GM18909 (cell line): ENCODE measurements at regions not wholly inside any gene's neighbourhood (a gene's known extent, or its start where the extent isn't known, plus 50 kb on each side); places are given as distances from the start of the nearest gene placed in this dataset.

Source experiments
- ATAC-seq: cut with Tn5 transposase; IDR thresholded peaks from one replicate; pipeline ENCODE4 v1.9.1; 2021; ENCODE audit warnings: mild to moderate bottlenecking; ENCODE audit not compliant: unreplicated experiment, poor library complexity

DNA sequence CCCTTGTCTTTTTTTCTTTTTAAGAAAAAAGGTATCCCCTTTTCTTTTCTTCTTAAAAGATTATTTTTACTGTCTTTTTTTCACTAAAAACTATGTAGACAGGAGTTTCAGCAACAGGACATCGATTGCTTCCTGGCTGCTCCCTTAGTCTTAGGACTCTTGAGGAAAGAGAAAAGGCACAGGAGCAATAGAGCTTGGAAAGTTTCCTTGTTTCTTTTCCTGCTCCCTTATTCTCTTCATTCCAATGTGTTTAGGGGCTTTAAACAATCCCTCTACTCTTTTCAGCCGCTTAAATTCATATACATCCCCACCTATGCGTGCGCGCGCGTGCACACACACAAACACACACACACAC lies 182.2 kb upstream of the FOXN2 start:
- ATAC-seq, result no peak

DNA sequence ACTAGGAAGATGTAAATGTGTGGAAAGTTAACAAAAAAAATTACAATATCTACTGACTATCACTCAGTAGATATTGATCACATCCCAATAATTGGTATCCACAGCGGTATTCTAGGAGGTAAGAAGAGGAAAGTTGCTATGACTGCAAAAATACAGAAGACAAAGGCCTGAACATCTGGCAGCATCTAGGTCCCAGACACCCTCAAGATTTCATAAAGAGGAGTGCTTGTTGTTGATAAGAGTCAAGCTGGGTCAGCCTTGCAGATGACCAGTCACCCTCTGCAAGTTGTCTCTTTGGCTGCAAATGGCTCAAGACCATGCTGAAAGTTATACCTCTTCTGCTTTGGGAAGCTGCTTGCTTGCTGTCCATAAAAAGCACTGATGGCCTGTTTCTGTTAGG lies 179.8 kb upstream of the FOXN2 start:
- no peak for ATAC-seq

DNA sequence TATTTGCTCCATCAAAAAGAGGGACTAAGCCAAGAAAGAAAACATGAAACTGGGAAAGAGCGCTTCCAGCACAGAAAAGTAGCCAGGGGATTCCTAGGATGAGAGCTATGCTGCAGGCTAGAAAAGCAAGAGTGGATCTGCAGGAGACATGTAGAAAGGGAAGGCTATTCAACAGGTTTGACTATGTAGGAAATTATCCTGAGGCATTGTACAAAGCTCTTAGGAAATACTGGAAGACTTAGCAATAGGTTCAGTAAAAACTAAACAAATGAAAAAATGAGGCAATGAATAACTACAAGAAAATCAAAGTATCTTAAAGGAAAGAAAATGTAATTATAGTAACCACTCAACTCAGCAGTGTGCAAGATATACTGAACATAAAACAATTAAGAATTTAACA lies 178.7 kb upstream of the FOXN2 start:
- no peak for ATAC-seq

DNA sequence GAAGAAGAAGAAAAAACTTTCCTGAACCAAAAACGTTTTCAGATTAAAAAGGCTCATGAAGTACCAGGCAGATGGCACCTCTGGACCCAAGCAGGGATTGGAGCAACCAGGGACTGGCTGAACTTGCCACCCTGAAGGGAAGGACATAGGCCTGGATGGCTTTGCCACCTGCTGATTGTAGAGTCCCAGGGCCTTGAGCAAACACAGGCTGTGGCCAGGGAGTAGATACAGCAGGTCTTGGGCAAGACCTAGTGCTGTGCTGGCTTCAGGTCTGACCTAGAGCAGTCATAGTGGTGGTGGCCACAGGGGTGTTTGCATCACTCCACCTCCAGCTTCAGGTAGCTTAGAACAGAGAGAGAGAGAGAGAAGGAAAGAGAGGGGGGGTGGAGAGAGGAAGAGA lies 176.7 kb upstream of the FOXN2 start:
- no peak for ATAC-seq

DNA sequence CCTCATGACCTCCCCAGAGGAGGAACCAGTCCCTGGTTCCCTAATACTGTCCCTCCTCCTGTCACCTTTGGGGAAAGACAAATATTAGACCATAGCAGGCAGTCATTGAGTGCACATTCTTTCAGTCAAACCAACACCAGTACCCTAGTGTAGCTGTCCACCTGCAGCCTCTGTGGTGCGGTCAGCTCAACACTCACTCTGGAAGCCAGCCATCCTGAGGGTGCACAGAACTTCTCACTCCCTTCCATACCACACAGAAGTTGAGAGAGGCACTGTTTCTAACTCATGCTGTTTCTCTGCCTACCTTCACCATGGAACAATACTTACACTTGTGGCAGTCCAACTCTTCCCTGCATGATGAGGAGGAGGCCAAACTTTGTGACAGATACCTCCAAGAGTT lies 175.6 kb upstream of the FOXN2 start:
- no peak for ATAC-seq

DNA sequence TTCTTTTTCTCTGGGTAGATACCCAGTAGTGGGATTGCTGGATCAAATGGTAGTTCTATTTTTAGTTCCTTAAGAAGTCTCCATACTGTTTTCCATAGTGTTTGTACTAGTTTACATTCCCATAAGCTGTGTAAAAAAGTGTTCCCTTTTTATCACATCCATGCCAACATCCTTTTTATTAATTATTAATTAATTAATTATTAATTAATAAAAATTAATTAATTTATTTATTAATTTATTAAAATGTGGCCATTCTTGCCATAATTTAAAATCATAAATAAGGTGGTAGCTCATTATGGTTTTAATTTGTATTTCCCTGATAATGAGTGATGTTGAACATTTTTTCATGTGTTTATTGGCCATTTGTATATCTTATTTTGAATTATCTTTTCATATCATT lies 173.9 kb upstream of the FOXN2 start:
- ATAC-seq, result no peak

DNA sequence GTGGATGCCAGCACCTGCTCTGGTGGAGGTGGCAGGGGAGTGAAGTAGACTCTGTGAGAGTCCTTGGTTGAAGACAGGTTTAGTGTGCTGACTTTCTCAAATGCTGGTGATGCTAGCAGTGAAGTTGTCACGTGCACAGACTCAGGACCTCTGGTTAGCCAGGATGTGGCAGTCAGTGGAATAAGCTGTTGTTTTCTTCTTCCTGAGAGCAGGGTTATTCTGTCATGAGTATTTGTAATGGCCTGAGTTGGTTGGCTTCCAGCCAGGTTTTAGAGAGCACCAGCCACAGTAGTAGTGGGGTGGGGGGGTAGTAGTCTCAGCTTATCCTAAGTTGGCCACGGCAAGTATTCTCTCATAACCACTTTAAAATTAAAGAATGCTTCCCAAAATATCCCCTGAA lies 169.7 kb upstream of the FOXN2 start:
- ATAC-seq, result no peak

DNA sequence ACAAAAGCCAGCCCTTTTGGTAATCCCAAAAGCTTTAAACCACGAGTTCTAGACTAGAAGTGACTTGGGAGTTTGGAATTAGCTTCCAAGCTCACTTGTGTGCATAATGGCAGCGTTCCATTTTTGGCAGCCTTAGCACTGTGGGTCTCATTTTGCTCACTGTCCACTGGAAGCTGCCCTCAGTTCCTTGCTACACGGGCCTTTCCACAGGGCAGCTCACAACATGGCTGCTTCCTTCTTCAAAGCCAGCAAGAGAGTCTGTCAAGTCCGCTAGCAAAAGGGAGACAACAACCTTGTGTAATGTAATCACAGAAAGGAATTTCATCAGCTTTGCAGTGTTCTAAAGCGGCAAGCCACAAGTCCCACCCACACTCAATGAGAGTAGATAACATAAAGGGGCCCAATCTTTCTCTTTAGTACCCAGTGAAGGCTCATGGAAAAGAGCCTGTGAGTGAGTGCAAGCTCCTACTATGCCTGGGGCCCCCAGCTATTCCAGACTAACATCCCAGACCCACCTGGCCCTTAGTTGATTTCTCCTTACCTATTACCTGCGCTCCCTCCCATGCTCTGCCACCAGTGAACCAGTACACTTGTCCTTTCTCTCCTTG lies 168.5 kb upstream of the FOXN2 start:
- ATAC-seq, result no peak

DNA sequence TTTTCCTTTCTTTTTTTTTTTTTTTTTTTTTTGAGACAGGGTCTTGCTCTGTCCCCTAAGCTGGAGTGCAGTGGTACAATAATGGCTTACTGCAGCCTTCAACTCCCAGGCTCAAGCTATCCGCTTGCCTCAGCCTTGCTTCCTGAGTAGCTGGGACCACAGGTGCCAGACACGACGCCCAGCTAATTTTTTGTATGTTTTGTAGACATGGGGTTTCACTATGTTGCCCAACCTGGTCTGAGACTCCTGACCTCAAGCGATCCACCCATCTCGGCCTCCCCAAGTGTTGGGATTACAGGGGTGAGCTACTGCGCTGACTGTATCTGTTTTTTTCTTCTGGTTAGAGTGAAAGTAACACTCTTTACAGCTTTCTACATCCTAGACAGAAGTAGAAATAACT lies 167.9 kb upstream of the FOXN2 start:
- ATAC-seq, result no peak

DNA sequence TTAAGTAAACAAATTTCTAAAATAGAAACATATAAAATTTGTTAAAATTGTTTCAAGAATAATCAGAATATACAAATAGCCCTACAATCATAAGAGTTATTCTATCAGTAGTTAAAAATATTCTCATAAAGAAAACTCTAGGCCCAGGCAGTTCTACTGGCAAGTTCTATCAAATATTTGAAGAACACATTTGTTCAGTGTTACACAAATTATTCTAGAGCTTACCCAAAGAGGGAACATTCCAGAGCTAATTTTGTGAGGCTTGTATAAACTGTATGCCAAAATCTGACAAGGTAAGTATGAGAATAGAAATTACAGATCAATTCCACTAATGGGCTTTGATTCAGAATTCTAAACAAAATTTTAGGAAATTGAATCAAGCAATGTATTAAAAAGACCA lies 166.8 kb upstream of the FOXN2 start:
- no peak for ATAC-seq

DNA sequence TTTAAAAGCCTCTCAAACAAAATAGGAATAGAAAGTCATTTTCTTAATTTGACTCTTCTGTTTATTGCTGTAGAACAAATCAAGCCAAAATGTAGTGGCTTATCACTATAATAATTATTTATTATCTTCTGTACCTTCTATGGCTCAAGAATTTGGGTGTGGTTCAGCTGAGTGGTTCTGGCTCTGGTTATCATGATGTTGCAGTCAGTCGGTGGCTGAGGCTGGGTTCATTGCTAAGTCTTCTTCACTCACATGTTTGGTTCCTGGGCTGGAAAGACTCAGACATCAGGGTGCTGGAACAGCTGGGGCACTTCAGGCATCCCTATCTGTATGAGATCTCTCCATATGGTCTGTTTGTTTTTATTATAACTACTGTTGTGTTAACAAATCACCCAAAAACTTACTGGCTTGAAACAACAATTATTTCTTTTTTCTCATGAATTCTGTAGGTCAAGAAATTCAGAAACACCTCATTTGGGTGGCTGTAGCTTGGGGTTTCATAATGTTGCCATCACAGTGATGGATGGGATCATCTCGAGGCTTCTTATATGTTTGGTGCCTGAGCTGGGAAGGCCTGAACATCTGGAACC lies 165.5 kb upstream of the FOXN2 start:
- no peak for ATAC-seq

DNA sequence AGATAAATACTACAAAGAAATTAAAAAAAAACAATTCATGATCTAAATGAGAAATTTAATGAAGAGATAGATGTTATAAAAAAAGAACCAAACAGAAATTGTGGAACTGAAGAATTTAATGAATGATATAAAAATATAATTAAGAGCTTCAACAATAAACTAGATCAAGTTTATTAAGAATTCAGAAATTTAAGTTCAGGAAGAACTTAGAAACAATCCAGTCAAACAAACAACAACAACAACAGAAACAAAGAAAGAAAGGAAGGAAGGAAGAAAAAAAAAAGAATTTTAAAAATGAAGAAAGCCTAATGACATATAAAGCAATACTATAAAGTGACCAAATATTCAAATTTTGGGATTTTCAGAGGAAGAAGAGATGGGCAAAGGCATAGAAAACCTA lies 157.3 kb upstream of the FOXN2 start:
- no peak for ATAC-seq

DNA sequence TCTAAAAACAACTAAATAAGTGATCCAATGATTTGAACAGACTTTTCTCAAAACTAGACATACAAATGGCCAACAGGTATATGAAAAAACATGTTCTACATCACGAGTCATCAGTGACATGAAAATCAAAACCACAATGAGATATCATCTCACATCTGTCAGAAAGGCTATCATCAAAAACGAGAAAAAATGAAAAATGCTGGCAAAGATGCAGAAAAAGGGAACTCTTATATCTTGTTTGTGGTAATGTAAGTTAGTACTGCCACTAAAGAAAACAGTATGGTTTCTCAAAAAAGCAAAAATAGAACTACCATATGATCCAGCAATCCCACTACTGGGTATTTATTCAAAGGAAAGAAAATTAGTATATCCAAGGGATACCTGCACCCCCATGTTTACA lies 152.9 kb upstream of the FOXN2 start:
- no peak for ATAC-seq

DNA sequence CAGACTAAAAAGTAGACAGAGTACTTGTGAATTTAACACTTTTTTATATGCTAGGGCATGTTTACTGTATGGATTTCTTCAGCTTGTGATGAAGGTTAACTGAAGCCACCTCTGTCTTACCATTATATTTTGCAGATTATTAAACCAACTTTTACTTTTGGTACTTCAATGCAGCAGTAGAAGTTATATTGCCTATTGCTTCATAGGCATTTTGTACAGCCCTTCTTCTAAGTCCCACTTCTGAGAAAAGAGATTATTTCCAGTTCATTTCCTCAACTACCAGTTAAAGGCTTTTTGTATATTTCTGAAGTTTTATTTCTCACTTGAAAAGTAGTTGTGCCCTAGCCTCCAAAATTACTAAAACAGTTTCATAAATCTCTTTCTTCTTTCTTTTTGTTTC lies 151.7 kb upstream of the FOXN2 start:
- no peak for ATAC-seq

DNA sequence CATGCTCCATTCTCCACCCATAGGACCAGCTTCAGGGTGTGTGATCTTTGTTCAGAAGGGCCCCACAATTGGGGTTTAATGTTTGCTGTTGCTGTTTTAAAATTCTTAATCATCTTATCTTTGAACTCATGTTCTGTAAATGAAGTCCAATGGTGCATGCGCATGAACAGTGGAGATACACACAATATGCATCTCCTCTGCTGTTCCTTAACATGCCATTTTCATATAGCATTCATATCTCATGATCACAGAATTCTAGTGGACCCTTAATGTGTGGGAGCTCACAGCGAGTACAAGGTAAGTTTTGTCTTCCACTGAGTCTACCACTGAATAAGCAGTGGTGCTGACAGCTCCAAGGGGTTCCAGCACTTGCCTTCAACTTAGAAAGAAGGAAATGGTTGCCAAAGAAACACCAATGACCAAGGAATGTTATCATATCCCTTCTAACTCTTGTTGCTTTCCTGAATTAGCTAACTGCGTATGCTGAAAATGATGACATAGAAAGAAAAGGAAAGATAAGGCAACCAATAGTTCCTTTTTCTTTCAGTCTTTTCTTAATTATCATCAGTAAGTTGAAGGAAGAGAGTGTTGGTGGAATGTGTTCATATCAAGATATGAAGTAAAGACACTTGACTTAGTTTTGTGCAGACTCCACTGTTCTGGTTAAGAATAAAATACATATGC lies 149.3 kb upstream of the FOXN2 start:
- ATAC-seq, result no peak

DNA sequence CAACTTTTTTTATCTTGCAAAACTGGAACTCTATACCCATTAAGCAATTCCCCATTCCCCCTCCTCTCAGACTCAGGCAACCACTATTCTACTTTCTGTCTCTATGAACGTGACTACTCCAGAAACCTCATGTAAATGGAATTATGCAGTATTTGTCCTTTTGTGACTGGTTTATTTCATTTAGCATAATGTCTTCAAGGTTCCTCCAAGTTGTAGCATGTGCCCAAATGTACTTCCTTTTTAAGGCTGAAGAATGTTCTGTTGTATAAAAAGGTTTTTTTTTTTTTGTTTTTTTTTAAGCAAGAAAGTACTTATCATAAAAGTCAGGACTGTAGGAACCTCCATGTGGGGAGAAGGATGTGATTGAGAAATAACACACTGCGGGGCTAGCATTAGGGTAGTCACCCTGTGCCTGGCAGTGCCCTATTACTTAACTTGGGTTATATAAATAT lies 145.3 kb upstream of the FOXN2 start:
- ATAC-seq, result no peak

DNA sequence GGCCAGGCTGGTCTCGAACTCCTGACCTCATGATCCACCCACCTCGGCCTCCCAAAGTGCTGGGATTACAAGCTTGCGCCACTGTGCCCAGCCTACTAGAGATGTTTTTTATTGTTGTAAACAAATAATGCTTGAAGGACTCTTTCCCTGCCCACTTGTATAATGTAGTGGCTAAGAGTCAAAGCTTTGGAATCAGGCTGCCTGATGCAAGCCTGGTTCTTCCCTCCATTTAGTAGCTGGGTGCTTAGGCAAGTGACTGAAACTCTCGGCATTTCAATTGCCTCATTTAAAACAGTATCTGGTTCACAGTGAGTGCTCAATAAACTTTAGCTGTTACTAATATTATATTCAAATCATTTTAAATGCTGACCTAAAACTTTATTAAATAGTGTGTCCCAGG lies 144.2 kb upstream of the FOXN2 start:
- no peak for ATAC-seq

DNA sequence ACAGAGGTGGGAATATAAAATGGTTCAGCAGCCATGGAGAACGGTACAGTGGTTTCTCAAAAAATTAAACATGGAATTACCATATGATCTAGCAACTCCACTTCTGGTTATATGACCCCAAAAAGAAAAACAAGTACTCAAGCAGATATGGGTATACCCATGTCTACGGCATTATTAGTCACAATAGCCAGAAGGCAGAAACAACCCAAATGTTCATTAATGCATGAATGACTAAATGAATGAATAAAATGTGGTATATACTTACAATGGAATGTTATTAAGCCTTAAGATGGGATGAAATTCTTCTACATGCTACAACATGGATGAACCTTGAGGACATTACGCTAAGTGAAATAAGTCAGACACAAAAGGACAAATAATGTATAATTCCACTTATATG lies 141.3 kb upstream of the FOXN2 start:
- ATAC-seq, result no peak

DNA sequence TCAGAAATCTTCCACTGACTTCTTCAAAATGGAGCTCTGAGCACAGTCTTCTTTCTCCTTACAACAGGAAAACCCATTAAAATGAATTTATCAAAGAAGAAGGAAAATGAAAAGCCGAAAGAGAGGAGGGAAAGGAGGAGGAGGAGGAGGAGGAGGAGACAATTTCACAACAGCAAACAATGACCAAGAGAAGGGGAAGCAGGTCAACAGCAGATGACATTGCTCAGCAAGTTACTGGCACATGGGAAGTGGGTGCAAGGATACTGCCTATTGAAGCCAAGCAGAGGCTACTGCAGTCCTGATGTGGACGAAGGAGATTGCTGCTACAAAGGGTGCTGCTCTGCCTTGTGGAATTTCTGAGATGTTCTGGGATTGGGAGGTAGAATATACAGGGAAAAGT lies 140.0 kb upstream of the FOXN2 start:
- ATAC-seq, result no peak

DNA sequence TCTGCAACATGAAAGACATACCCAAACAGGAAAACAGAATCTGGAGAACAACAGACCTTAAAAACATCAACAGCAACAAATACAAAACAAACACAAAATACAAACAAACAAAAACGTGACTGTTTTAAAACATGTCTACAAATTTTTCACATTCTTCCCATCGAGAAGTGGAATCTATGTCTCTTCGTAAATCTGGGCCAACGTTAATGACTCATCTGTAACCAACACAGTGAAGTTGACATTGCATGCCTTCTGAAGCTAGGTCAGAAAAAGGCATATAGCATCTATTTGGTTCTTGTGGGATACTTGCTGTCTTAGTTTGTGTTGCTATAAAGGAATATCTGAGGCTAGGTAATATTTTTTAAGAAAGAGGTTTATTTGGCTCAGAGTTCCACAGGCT lies 139.2 kb upstream of the FOXN2 start:
- ATAC-seq, result no peak

DNA sequence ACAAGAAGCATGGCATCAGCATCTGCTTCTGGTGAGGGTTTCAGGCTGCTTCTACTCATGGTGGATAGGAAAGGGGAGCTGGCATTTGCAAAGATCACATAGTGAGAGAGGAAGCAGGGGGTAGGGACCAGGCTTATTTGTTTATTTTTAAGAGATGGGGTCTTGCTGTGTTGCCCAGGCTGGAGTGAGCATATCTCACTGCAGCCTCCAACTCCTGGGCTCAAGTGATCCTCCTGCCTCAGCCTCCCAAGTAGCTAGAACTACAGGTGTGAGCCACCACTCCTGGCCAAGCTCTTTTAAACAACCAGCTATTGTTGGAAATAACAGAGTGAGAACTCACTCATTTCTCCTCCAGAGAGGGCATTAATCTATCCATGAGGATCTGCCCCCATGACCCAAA lies 138.8 kb upstream of the FOXN2 start:
- ATAC-seq, result no peak

DNA sequence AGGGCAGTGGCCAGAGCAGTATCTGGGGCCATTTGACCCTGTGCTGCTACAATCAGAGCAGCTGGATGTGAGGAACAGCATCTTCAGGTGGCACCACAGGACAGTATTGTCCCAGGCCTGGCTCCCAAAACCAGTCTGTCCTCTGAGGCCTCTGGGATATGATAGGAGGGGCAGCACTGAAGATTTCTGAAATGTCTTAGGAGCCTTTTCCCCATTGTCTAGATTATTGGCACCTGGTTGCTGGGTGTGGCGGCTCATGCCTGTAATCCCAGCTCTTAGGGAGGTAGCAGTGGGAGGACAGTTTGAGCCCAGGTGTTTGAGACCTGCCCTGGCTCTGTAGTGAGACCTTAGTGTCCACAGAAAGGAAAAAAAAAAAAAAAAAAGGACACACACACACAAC lies 137.6 kb upstream of the FOXN2 start:
- no peak for ATAC-seq
